ENCODE measurements at regions not wholly inside any gene's neighbourhood (a gene's known extent, or its start where the extent isn't known, plus 50 kb on each side); places are given as distances from the start of the nearest gene placed in this dataset.

GRCh38 chr15:39188930-39189329 lies 391.9 kb upstream of the THBS1 start:
- TF ChIP-seq CTCF (IDR thresholded peaks at IDR 0.05 in 8 of 11, conservative IDR thresholded peaks at IDR 0.05 in 3 of 11) (no peak), POLR2A (IDR thresholded peaks at IDR 0.05) (no peak), POLR2AphosphoS5 (IDR thresholded peaks at IDR 0.05) (no peak)

Data from spleen (tissue), 7 donors.